ENCODE measurements at regions not wholly inside any gene's neighbourhood (a gene's known extent, or its start where the extent isn't known, plus 50 kb on each side); places are given as distances from the start of the nearest gene placed in this dataset.
"Not testable (repeated sequence)": the region's sequence is repeated elsewhere in the genome, so short reads cannot be mapped to it uniquely, and the experiment has no call there.

- DNase-seq (ENCODE audit: low spot score) = no peak
These were observed 199.9 kb upstream of the SATB1 start for GRCh38 chr3:18625085-18625484.

- DNase-seq (ENCODE audit: low spot score) = no peak
These were observed 198.1 kb upstream of the SATB1 start for GRCh38 chr3:18623220-18623619.

- DNase-seq (ENCODE audit: low spot score) = no peak
These were observed 193.6 kb upstream of the SATB1 start for GRCh38 chr3:18618723-18619122.

GRCh38 chr3:18611991-18612390 lies 186.9 kb upstream of the SATB1 start:
- no peak for DNase-seq (ENCODE audit: low spot score)

GRCh38 chr3:18609187-18609586 lies 184.0 kb upstream of the SATB1 start:
- DNase-seq (ENCODE audit: low spot score) = no peak

- no peak for DNase-seq (ENCODE audit: low spot score)
These were observed 172.8 kb upstream of the SATB1 start for GRCh38 chr3:18597919-18598318.

GRCh38 chr3:18593231-18593630 lies 168.1 kb upstream of the SATB1 start:
- DNase-seq (ENCODE audit: low spot score) = no peak

GRCh38 chr3:18591120-18591519 lies 166.0 kb upstream of the SATB1 start:
- DNase-seq (ENCODE audit: low spot score) = no peak

- no peak for DNase-seq (ENCODE audit: low spot score)
These were observed 160.9 kb upstream of the SATB1 start for GRCh38 chr3:18586076-18586475.

GRCh38 chr3:18585004-18585968 lies 160.1 kb upstream of the SATB1 start:
- DNase-seq (ENCODE audit: low spot score) = no peak

- no peak for DNase-seq (ENCODE audit: low spot score)
These were observed 155.1 kb upstream of the SATB1 start for GRCh38 chr3:18580268-18580667.

GRCh38 chr3:18579661-18580060 lies 154.5 kb upstream of the SATB1 start:
- DNase-seq (ENCODE audit: low spot score) = no peak

GRCh38 chr3:18575573-18575972 lies 150.4 kb upstream of the SATB1 start:
- DNase-seq (ENCODE audit: low spot score) = no peak

GRCh38 chr3:18572809-18573208 lies 147.7 kb upstream of the SATB1 start:
- DNase-seq (ENCODE audit: low spot score) = no peak

GRCh38 chr3:18567293-18567692 lies 142.2 kb upstream of the SATB1 start:
- DNase-seq (ENCODE audit: low spot score) = no peak

GRCh38 chr3:18562364-18563154 lies 137.4 kb upstream of the SATB1 start:
- DNase-seq (ENCODE audit: low spot score) = no peak

GRCh38 chr3:18559331-18559842 lies 134.2 kb upstream of the SATB1 start:
- DNase-seq (ENCODE audit: low spot score) = peak; percentile 8

GRCh38 chr3:18558507-18558906 lies 133.4 kb upstream of the SATB1 start:
- DNase-seq (ENCODE audit: low spot score) = no peak

GRCh38 chr3:18557216-18557615 lies 132.1 kb upstream of the SATB1 start:
- no peak for DNase-seq (ENCODE audit: low spot score)

- DNase-seq (ENCODE audit: low spot score) = peak; percentile 28
These were observed 131.5 kb upstream of the SATB1 start for GRCh38 chr3:18556503-18557135.

GRCh38 chr3:18556001-18556408 lies 130.9 kb upstream of the SATB1 start:
- DNase-seq (ENCODE audit: low spot score) = no peak

GRCh38 chr3:18552579-18553105 lies 127.5 kb upstream of the SATB1 start:
- DNase-seq (ENCODE audit: low spot score) = not testable (repeated sequence)

All from H4 (cell line).